ENCODE measurements at regions not wholly inside any gene's neighbourhood (a gene's known extent, or its start where the extent isn't known, plus 50 kb on each side); places are given as distances from the start of the nearest gene placed in this dataset.
"Not testable (repeated sequence)": the region's sequence is repeated elsewhere in the genome, so short reads cannot be mapped to it uniquely, and the experiment has no call there.

- TF ChIP-seq CTCF (conservative IDR thresholded peaks at IDR 0.05; ENCODE audit: low read depth, low read length) = peak; percentile 16
- not testable (repeated sequence) for H3K4me3 ChIP-seq (ENCODE audit: low read depth, low read length); DNase-seq (ENCODE audit: low read depth)
Measured at GRCh38 chr16:21487956-21488355, 111.4 kb upstream of the METTL9 start.

- not testable (repeated sequence) for H3K4me3 ChIP-seq (ENCODE audit: low read depth, low read length); DNase-seq (ENCODE audit: low read depth)
Measured at GRCh38 chr16:21499046-21499445, 100.3 kb upstream of the METTL9 start.

GRCh38 chr16:21501223-21501868 lies 98.0 kb upstream of the METTL9 start:
- peak; percentile 53 for DNase-seq (ENCODE audit: low read depth)
- peak overlapping the region; percentile 77 for H3K4me3 ChIP-seq (ENCODE audit: low read depth, low read length)

GRCh38 chr16:21501869-21502667 lies 97.3 kb upstream of the METTL9 start:
- H3K4me3 ChIP-seq (ENCODE audit: low read depth, low read length) = peak overlapping the region; percentile 77
- TF ChIP-seq CTCF (conservative IDR thresholded peaks at IDR 0.05; ENCODE audit: low read depth, low read length) = no peak
- DNase-seq (ENCODE audit: low read depth) = peak; percentile 97

- not testable (repeated sequence) for H3K4me3 ChIP-seq (ENCODE audit: low read depth, low read length); DNase-seq (ENCODE audit: low read depth)
Measured at GRCh38 chr16:21503574-21503920, 95.8 kb upstream of the METTL9 start.

- DNase-seq (ENCODE audit: low read depth); H3K4me3 ChIP-seq (ENCODE audit: low read depth, low read length): not testable (repeated sequence)
Measured at GRCh38 chr16:21503941-21504832, 95.2 kb upstream of the METTL9 start.

GRCh38 chr16:21505751-21506520 lies 93.4 kb upstream of the METTL9 start:
- not testable (repeated sequence) for H3K4me3 ChIP-seq (ENCODE audit: low read depth, low read length); DNase-seq (ENCODE audit: low read depth)

GRCh38 chr16:21506857-21507456 lies 92.4 kb upstream of the METTL9 start:
- H3K4me3 ChIP-seq (ENCODE audit: low read depth, low read length); DNase-seq (ENCODE audit: low read depth): not testable (repeated sequence)

- DNase-seq (ENCODE audit: low read depth); H3K4me3 ChIP-seq (ENCODE audit: low read depth, low read length): not testable (repeated sequence)
Measured at GRCh38 chr16:21507631-21508305, 91.6 kb upstream of the METTL9 start.

GRCh38 chr16:21508661-21509436 lies 90.5 kb upstream of the METTL9 start:
- not testable (repeated sequence) for H3K4me3 ChIP-seq (ENCODE audit: low read depth, low read length); DNase-seq (ENCODE audit: low read depth)

- H3K4me3 ChIP-seq (ENCODE audit: low read depth, low read length); DNase-seq (ENCODE audit: low read depth): not testable (repeated sequence)
Measured at GRCh38 chr16:21509437-21510086, 89.8 kb upstream of the METTL9 start.

GRCh38 chr16:21510869-21511255 lies 88.5 kb upstream of the METTL9 start:
- not testable (repeated sequence) for H3K4me3 ChIP-seq (ENCODE audit: low read depth, low read length); DNase-seq (ENCODE audit: low read depth)

- DNase-seq (ENCODE audit: low read depth) = peak; percentile 54
- H3K4me3 ChIP-seq (ENCODE audit: low read depth, low read length) = peak overlapping the region; percentile 11
Measured at GRCh38 chr16:21511315-21512210, 87.8 kb upstream of the METTL9 start.

Data from choroid plexus epithelial cell (primary cell).